Left ventricle myocardium inferior (tissue), 1 donor: ENCODE measurements at regions not wholly inside any gene's neighbourhood (a gene's known extent, or its start where the extent isn't known, plus 50 kb on each side); places are given as distances from the start of the nearest gene placed in this dataset.
"Not testable (repeated sequence)": the region's sequence is repeated elsewhere in the genome, so short reads cannot be mapped to it uniquely, and the experiment has no call there.

Experiments
- DNase-seq: peaks from one replicate; pipeline ENCODE4 v3.0.0-alpha.2; 2020
- H3K27ac ChIP-seq: fragments of 200-600 bp; replicated peaks from 2 replicates; pipeline ENCODE4 v1.8.0; 2021
- H3K27me3 ChIP-seq: fragments of 200-600 bp; 2 replicates; pipeline ENCODE4 v1.8.0; 2021; ENCODE audit warnings: low read depth
- H3K36me3 ChIP-seq: fragments of 200-600 bp; 2 replicates; pipeline ENCODE4 v1.8.0; 2021
- H3K4me1 ChIP-seq: fragments of 200-600 bp; 2 replicates; pipeline ENCODE4 v1.8.0; 2021
- H3K4me3 ChIP-seq: fragments of 200-600 bp; 2 replicates; pipeline ENCODE4 v1.8.0; 2021; ENCODE audit warnings: mild to moderate bottlenecking, moderate library complexity
- H3K9me3 ChIP-seq: fragments of 200-600 bp; replicated peaks from 2 replicates; pipeline ENCODE4 v1.8.0; 2021
- intact Hi-C: fragments of 100-400 bp; cut with micrococcal nuclease; formaldehyde crosslinking; loops from one replicate; pipeline ENCODE4 v1.11.0; 2022
- TF ChIP-seq, protein P1 (sequence below): fragments of 200-600 bp; IDR thresholded peaks from 2 replicates; pipeline ENCODE4 v1.8.0; 2021; ENCODE audit warnings: antibody characterized with exemption, mild to moderate bottlenecking, borderline replicate concordance
- donor health status: DM: no; HTN: yes; CAD: no; lungs with severe emphysema.

DNA sequence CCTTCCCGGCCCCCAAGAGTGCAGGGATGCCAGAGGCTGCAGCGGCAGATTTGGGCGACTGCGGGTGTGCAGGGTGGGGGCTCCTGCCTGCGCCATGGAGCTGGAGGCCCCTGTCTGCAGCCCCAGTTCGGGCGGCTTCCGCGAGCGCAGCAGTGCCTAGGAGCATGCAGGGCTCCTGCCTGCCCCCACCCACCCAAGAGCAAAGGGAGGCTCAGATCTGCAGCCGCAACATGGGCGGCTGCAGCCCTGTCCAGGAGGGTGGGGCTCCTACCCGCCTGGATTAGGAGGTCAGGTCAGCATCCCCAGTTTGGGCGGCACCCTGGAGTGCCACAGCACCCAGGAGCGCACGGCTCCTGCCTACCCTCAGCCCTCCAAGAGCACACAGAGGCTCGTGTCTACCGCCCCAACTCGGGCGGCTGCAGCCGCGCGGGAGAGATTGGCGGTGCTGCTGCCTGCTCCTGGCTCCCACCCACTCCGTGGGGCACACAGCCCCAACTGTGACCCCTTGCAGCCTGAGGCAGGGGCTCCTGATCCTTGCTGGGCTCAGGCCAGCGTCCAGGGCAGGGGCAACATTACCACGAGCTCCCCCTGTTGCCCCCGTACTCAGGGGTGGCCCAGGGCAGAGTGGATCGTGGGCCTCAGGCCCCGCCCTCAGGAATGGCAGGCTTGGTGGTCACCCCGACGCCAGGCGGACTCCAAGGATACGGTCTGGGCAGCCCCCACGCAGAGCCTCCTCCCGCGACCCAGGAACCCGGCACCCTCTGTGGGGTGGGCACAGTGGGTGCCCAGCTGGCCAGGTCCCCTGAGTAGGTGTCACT lies 55.5 kb upstream of the UNC93A start:
- intact Hi-C loops: no loop called here
- Histone ChIP-seq H3K27ac (no peak overlapping the region), H3K4me3 (no peak overlapping the region), H3K36me3 (no peaks in the 10 kb centered on the region), H3K27me3 (peaks cover 28% of the 10 kb centered on the region), H3K9me3 (no peaks in the 10 kb centered on the region), H3K4me1 (no peaks in the 10 kb centered on the region)
- TF ChIP-seq, protein P1, sequence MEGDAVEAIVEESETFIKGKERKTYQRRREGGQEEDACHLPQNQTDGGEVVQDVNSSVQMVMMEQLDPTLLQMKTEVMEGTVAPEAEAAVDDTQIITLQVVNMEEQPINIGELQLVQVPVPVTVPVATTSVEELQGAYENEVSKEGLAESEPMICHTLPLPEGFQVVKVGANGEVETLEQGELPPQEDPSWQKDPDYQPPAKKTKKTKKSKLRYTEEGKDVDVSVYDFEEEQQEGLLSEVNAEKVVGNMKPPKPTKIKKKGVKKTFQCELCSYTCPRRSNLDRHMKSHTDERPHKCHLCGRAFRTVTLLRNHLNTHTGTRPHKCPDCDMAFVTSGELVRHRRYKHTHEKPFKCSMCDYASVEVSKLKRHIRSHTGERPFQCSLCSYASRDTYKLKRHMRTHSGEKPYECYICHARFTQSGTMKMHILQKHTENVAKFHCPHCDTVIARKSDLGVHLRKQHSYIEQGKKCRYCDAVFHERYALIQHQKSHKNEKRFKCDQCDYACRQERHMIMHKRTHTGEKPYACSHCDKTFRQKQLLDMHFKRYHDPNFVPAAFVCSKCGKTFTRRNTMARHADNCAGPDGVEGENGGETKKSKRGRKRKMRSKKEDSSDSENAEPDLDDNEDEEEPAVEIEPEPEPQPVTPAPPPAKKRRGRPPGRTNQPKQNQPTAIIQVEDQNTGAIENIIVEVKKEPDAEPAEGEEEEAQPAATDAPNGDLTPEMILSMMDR: no peak
- DNase-seq: no peak

GRCh38 chr6:167236239-167236571 lies 54.9 kb upstream of the UNC93A start:
- no peak for DNase-seq
- H3K36me3 ChIP-seq: no peaks in the 10 kb centered on the region
- no peak overlapping the region for H3K27ac ChIP-seq
- intact Hi-C loops: no loop called here
- H3K4me1 ChIP-seq: no peaks in the 10 kb centered on the region
- no peaks in the 10 kb centered on the region for H3K9me3 ChIP-seq
- H3K4me3 ChIP-seq: no peak overlapping the region
- TF ChIP-seq, protein P1: no peak
- H3K27me3 ChIP-seq: peaks cover 27% of the 10 kb centered on the region

DNA sequence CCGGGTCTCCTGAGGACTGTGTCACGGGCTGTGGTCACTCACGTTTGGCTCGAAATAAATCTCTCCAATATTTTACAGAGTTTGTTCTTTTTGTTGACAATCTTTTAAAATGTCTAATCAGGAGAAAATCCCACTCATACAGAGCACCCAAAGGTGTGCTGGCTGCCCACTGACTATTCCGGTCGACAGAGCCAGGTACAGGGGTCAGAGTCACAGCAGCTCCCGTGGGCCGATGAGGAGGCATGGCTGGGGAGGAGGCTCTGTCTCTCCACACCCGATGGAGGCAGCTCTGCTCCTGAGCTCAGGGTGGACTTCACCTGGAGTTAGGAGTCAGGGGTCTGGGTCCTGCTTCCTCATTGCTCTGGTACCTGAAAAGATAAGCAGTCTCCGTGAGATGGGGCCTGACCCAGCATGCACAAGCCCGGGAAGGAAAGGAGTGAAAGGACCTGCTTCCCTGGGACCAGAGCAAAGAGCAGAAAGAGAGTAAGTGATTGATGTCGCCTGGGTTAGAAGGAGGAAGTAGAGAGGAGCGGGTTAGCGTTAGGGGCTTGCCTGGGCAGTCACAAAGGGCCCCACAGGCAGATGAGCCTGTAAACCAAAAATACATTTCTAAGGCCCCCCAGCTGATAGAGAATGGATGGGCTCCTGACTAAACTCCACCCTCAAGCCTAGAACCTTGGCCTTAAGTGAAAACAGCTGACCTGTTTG lies 53.5 kb upstream of the UNC93A start:
- Histone ChIP-seq H3K27ac (no peak overlapping the region), H3K9me3 (no peaks in the 10 kb centered on the region), H3K27me3 (peaks cover 25% of the 10 kb centered on the region), H3K4me3 (no peak overlapping the region), H3K4me1 (no peaks in the 10 kb centered on the region), H3K36me3 (no peaks in the 10 kb centered on the region)
- DNase-seq: no peak
- intact Hi-C loops: no loop called here
- TF ChIP-seq, protein P1: no peak

GRCh38 chr6:167238146-167238693 lies 52.9 kb upstream of the UNC93A start:
- H3K27me3 ChIP-seq: peaks cover 21% of the 10 kb centered on the region
- intact Hi-C loops: no loop called here
- H3K4me3 ChIP-seq: no peak overlapping the region
- TF ChIP-seq, protein P1: no peak
- DNase-seq: no peak
- no peaks in the 10 kb centered on the region for H3K4me1 ChIP-seq
- no peak overlapping the region for H3K27ac ChIP-seq
- no peaks in the 10 kb centered on the region for H3K36me3 ChIP-seq
- H3K9me3 ChIP-seq: no peaks in the 10 kb centered on the region

GRCh38 chr6:167238694-167239467 lies 52.2 kb upstream of the UNC93A start:
- TF ChIP-seq, protein P1: no peak
- H3K4me3 ChIP-seq: no peak overlapping the region
- no peaks in the 10 kb centered on the region for H3K36me3 ChIP-seq
- no peak overlapping the region for H3K27ac ChIP-seq
- peaks cover 19% of the 10 kb centered on the region for H3K27me3 ChIP-seq
- intact Hi-C loops: no loop called here
- H3K9me3 ChIP-seq: no peaks in the 10 kb centered on the region
- DNase-seq: no peak
- no peaks in the 10 kb centered on the region for H3K4me1 ChIP-seq

DNA sequence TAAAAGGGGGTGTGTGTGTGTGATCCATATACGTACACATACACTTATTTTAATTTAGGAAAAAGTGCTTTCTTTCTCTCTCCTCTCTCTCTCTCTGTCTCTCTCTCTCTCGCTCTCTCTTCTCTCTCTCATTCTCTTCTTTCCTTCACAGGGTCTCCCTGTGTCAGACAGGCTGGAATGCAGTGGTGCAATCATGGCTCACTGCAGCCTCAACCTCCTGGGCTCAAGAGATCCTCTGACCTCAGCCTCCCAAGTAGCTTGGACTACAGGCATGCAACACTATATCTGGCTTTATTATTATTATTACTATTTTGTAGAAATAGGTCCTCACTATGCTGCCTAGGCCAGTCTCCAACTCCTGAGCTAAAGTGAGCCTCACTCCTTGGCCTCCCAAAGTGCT lies 51.6 kb upstream of the UNC93A start:
- H3K4me3 ChIP-seq, DNase-seq, H3K36me3 ChIP-seq, H3K4me1 ChIP-seq, intact Hi-C loops, H3K27ac ChIP-seq, H3K9me3 ChIP-seq: not testable (repeated sequence)
- H3K27me3 ChIP-seq: peaks cover 18% of the 10 kb centered on the region
